GM21447 (cell line): ENCODE measurements at regions not wholly inside any gene's neighbourhood (a gene's known extent, or its start where the extent isn't known, plus 50 kb on each side); places are given as distances from the start of the nearest gene placed in this dataset.
"Not testable (repeated sequence)": the region's sequence is repeated elsewhere in the genome, so short reads cannot be mapped to it uniquely, and the experiment has no call there.

Experiments
- ATAC-seq: cut with Tn5 transposase; IDR thresholded peaks from one replicate; pipeline ENCODE4 v1.9.1; 2021; ENCODE audit not compliant: unreplicated experiment

- ATAC-seq, result no peak
Observed at GRCh38 chrX:121169099-121170035, 122.0 kb downstream of the GLUD2 start.

- no peak for ATAC-seq
Observed at GRCh38 chrX:121172703-121173102, 125.3 kb downstream of the GLUD2 start.

- no peak for ATAC-seq
Observed at GRCh38 chrX:121179972-121180371, 132.6 kb downstream of the GLUD2 start.

- ATAC-seq, result no peak
Observed at GRCh38 chrX:121191779-121192178, 144.4 kb downstream of the GLUD2 start.

- no peak for ATAC-seq
Observed at GRCh38 chrX:121195719-121196118, 148.3 kb downstream of the GLUD2 start.

GRCh38 chrX:121196872-121197444, 149.5 kb downstream of the GLUD2 start:
- not testable (repeated sequence) for ATAC-seq

GRCh38 chrX:121208563-121208962, 161.2 kb downstream of the GLUD2 start:
- no peak for ATAC-seq

GRCh38 chrX:121216641-121217374, 169.4 kb downstream of the GLUD2 start:
- ATAC-seq, result no peak

GRCh38 chrX:121221322-121221977, 174.0 kb downstream of the GLUD2 start:
- no peak for ATAC-seq

- no peak for ATAC-seq
Observed at GRCh38 chrX:121227888-121228287, 180.5 kb downstream of the GLUD2 start.

GRCh38 chrX:121231566-121232358, 184.4 kb downstream of the GLUD2 start:
- no peak for ATAC-seq

- ATAC-seq, result no peak
Observed at GRCh38 chrX:121236040-121236439, 188.6 kb downstream of the GLUD2 start.

GRCh38 chrX:121238093-121238492, 190.7 kb downstream of the GLUD2 start:
- ATAC-seq, result no peak

- ATAC-seq, result no peak
Observed at GRCh38 chrX:121244511-121244910, 197.1 kb downstream of the GLUD2 start.

- ATAC-seq, result no peak
Observed at GRCh38 chrX:121245763-121246162, 198.4 kb downstream of the GLUD2 start.

- ATAC-seq, result no peak
Observed at GRCh38 chrX:121254336-121254735, 206.9 kb downstream of the GLUD2 start.

- no peak for ATAC-seq
Observed at GRCh38 chrX:121256647-121257046, 209.2 kb downstream of the GLUD2 start.

- ATAC-seq, result no peak
Observed at GRCh38 chrX:121258545-121258944, 211.1 kb downstream of the GLUD2 start.

- ATAC-seq, result no peak
Observed at GRCh38 chrX:121259170-121259569, 211.8 kb downstream of the GLUD2 start.

GRCh38 chrX:121260596-121261240, 213.3 kb downstream of the GLUD2 start:
- no peak for ATAC-seq
